ENCODE measurements at regions not wholly inside any gene's neighbourhood (a gene's known extent, or its start where the extent isn't known, plus 50 kb on each side); places are given as distances from the start of the nearest gene placed in this dataset.

DNA sequence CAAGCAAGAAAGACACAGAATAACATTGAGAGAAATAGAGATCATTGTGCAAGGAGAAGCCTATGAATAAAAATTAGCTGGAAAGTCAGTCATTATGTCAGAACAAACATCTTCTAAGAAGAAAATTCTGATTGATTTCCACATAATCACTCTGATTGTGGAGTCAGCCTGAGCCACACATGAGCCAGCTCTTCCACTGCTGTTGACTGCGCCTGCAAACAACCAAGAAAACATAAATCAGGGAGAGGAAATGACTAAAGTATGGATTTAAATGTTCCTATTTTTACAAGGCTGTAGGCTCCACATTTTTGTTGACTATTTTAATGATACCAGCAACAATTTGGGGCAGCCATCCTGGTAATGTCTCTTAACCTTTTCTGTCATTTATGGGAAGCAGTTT, 962.3 kb downstream of the EFNB2 start:
- TF ChIP-seq, protein P1, sequence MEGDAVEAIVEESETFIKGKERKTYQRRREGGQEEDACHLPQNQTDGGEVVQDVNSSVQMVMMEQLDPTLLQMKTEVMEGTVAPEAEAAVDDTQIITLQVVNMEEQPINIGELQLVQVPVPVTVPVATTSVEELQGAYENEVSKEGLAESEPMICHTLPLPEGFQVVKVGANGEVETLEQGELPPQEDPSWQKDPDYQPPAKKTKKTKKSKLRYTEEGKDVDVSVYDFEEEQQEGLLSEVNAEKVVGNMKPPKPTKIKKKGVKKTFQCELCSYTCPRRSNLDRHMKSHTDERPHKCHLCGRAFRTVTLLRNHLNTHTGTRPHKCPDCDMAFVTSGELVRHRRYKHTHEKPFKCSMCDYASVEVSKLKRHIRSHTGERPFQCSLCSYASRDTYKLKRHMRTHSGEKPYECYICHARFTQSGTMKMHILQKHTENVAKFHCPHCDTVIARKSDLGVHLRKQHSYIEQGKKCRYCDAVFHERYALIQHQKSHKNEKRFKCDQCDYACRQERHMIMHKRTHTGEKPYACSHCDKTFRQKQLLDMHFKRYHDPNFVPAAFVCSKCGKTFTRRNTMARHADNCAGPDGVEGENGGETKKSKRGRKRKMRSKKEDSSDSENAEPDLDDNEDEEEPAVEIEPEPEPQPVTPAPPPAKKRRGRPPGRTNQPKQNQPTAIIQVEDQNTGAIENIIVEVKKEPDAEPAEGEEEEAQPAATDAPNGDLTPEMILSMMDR (IDR thresholded peaks at IDR 0.05), result no peak
- no peak for TF ChIP-seq POLR2A (IDR thresholded peaks at IDR 0.05)

All from thyroid gland (tissue), 4 donors.